ENCODE measurements at regions not wholly inside any gene's neighbourhood (a gene's known extent, or its start where the extent isn't known, plus 50 kb on each side); places are given as distances from the start of the nearest gene placed in this dataset.

DNA sequence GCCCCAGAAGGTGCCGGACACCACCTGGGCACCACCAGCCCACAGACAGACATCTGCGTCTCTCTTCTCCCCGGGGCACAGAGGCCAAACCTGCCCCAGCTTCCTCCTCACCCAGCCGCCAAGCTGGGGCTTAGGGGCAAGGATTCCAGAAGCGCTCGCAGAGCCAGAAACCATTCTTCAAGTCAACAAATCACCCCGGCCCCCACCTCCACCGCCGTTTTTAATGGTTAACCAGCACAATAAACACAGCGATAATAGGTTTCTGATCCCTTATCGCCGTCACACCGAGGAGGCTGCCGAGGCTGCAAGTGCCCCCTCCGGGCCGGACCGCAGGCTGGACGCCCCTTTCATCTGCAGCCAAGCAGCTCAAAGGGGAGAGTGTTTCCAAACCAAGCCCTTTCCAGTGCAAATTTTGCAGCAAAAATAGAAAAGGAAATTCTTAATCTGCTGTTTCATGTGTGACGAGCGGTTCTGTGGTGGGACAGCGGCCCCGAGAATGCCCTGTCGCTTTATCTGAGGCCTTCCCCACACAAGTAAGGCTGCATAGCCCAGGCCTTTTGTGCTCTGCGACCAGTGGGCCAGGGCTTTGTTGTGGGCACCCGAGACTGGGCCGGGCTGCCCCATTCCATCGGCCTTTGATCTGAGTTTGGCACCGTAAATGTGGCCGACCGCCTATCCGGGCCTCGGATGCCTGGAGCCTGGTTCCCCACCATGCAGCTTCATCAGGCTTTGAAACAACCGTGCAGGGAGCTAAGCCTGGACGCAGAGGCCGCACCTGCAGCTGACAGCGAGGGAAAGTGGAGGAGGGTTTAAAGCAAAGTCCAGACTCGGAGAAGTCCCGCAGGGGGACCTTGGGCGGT, 83.2 kb downstream of the FOXL3 start:
- peaks cover 4% of the 10 kb centered on the region for H3K4me1 Mint-ChIP-seq
- H3K36me3 Mint-ChIP-seq (ENCODE audit: low read depth) = no peaks in the 10 kb centered on the region
- peak; percentile 12 for DNase-seq
- intact Hi-C loops (cut with micrococcal nuclease) = loop anchor here (10.0 kb wide), 1 partner anchor 232 kb away; no protein-coding TSS in a partner anchor
- POLR2A ChIA-PET = no interaction called here
- no peak overlapping the region for H3K27ac Mint-ChIP-seq
- no peaks in the 10 kb centered on the region for H3K9me3 Mint-ChIP-seq
- TF ChIP-seq, protein P1, sequence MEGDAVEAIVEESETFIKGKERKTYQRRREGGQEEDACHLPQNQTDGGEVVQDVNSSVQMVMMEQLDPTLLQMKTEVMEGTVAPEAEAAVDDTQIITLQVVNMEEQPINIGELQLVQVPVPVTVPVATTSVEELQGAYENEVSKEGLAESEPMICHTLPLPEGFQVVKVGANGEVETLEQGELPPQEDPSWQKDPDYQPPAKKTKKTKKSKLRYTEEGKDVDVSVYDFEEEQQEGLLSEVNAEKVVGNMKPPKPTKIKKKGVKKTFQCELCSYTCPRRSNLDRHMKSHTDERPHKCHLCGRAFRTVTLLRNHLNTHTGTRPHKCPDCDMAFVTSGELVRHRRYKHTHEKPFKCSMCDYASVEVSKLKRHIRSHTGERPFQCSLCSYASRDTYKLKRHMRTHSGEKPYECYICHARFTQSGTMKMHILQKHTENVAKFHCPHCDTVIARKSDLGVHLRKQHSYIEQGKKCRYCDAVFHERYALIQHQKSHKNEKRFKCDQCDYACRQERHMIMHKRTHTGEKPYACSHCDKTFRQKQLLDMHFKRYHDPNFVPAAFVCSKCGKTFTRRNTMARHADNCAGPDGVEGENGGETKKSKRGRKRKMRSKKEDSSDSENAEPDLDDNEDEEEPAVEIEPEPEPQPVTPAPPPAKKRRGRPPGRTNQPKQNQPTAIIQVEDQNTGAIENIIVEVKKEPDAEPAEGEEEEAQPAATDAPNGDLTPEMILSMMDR (IDR thresholded peaks at IDR 0.05) = no peak
- no peak overlapping the region for H3K4me3 Mint-ChIP-seq
- ATAC-seq (ENCODE audit: low read depth) = no peak
- H3K27me3 Mint-ChIP-seq = peaks cover 2% of the 10 kb centered on the region
- CTCF ChIA-PET = no interaction called here

DNA sequence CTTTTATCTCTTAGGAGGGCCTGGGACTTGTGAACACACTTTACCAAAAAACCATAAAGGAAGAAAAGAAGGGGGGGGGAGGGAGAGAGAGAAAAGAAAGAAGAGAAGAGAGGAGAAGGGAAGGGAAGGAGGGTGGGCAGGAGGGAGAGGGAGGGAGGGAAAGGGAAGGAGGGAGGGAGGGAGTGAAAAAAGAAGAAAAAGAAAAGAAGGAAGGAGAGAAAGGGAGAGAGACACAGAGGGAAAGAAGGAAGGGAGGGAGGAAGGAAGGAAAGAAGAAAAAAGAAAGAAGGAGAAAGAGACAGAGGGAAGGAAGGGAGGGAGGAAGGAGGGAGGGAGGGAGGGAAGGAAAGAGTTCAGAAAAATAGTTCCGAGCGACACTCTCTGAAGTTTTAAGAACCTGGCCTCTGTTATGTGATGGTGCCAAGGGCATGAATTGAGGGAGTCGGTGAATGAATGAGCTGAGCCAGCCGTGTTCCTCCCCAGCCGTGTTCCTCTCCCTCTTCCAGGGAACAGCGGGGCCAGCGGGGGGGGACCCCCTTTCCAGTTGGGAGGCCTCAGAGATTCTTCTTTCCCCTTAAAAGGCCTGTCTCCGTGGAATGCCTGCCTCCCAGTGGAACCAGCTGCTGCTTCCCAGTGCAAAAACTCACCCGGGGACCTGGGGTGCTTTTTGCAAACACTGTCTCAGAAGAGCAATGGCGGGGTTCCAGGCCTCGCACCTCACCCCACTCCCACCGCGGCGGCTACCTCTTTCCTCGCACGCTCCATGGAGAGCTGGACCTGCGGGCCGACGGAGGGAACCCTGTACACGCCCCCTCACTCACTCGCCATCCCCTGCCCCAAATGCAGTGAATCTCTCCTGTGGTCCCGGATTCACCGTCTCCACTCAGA, 84.1 kb downstream of the FOXL3 start:
- intact Hi-C loops (cut with micrococcal nuclease) = loop anchor here (10.0 kb wide), 1 partner anchor 231 kb away; no protein-coding TSS in a partner anchor
- ATAC-seq (ENCODE audit: low read depth) (no peak), DNase-seq (peak; percentile 9)
- TF ChIP-seq, protein P1 (IDR thresholded peaks at IDR 0.05) = no peak
- CTCF ChIA-PET = no interaction called here
- Mint-ChIP-seq H3K4me1 (peaks cover 4% of the 10 kb centered on the region), H3K9me3 (no peaks in the 10 kb centered on the region), H3K36me3 (ENCODE audit: low read depth) (no peaks in the 10 kb centered on the region), H3K27me3 (peaks cover 2% of the 10 kb centered on the region), H3K4me3 (no peak overlapping the region), H3K27ac (no peak overlapping the region)
- POLR2A ChIA-PET = no interaction called here

DNA sequence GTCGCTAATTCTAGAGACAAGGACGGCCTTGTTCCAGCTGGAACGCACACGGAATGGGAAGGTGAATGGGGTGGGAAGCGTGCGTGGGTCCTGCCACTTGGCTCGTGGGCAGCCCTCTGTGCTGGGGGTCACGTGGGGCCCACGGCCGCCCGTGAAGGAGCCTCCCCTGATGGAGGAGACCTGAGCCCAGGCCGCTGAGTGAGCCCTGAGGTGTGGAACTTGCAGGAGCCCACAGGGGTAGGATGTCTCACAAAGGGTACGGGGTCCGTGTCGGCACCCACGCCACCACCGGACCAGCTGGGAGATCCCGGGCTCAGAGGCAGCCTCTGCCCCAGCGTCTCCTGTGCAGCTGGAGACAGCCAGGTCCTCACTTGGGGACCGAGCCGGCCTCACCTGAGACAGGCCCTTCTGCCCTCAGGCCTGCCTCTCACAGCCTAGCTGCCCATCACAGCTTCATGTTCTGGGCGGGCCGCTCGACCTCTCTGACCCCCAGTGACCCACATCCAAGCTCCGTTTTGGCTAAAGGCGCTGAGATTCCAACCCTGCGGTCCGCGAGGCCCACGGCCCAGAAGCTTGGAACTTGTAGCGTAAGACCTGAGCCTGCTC, 84.8 kb downstream of the FOXL3 start:
- CTCF ChIA-PET = no interaction called here

DNA sequence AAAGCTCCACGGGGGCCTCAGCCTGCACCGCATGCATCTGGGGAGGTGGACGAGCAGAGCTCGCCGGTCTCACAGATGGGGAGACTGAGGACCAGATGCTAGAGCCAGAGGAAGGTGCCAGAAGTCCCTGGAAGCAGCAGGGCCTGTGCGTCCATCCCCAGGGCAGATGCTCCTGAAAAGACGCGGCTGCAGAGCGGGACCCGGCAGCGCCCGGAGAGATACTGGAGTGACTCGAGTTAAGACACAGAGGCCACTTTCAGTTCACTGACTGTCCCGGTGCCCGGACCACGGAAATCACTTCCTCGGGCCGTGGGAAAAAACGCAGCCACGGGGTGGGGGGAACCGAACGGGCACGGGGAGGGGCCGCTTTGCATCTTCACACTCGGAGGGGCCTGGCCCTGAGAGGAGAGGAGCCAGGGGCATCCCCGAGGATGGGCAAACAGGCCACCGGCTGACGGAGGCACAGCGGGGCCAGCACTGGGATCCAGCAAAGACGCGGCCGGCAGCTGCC, 85.4 kb downstream of the FOXL3 start:
- Mint-ChIP-seq H3K27ac (no peak overlapping the region), H3K9me3 (no peaks in the 10 kb centered on the region), H3K36me3 (ENCODE audit: low read depth) (no peaks in the 10 kb centered on the region), H3K27me3 (peaks cover 2% of the 10 kb centered on the region), H3K4me3 (no peak overlapping the region), H3K4me1 (peaks cover 15% of the 10 kb centered on the region)
- ChIA-PET CTCF (no interaction called here), POLR2A (no interaction called here)
- ATAC-seq (ENCODE audit: low read depth) (no peak), DNase-seq (peak; percentile 7)
- intact Hi-C loops (cut with micrococcal nuclease) = loop anchor here (10.0 kb wide), 1 partner anchor 229 kb away; no protein-coding TSS in a partner anchor
- TF ChIP-seq, protein P1 (IDR thresholded peaks at IDR 0.05) = no peak

More for the DNA sequence above, 84.8 kb downstream of the FOXL3 start:
- H3K4me3 Mint-ChIP-seq = no peak overlapping the region
- intact Hi-C loops (cut with micrococcal nuclease) = loop anchor here (10.0 kb wide), 1 partner anchor 230 kb away; no protein-coding TSS in a partner anchor
- DNase-seq = peak; percentile 12
- POLR2A ChIA-PET = no interaction called here
- no peak overlapping the region for H3K27ac Mint-ChIP-seq
- H3K27me3 Mint-ChIP-seq = peaks cover 2% of the 10 kb centered on the region
- no peaks in the 10 kb centered on the region for H3K9me3 Mint-ChIP-seq
- no peak for ATAC-seq (ENCODE audit: low read depth)
- no peaks in the 10 kb centered on the region for H3K36me3 Mint-ChIP-seq (ENCODE audit: low read depth)
- peaks cover 10% of the 10 kb centered on the region for H3K4me1 Mint-ChIP-seq
- TF ChIP-seq, protein P1 (IDR thresholded peaks at IDR 0.05) = no peak
